C4-2B (cell line): ENCODE measurements at regions not wholly inside any gene's neighbourhood (a gene's known extent, or its start where the extent isn't known, plus 50 kb on each side); places are given as distances from the start of the nearest gene placed in this dataset.

Experiments
- CTCF ChIP-seq: fragments of 450-650 bp; conservative IDR thresholded peaks from 2 replicates; pipeline ENCODE4 v1.5.1; 2017; ENCODE audit warnings: mild to moderate bottlenecking
- ZFX ChIP-seq: fragments of 450-650 bp; IDR thresholded peaks from 2 replicates; pipeline ENCODE4 v1.6.1; 2017

- TF ChIP-seq CTCF: no peak
- no peak for TF ChIP-seq ZFX
Observed at GRCh38 chr22:49587421-49587820, 240.3 kb downstream of the BRD1 start.
